ENCODE measurements at regions not wholly inside any gene's neighbourhood (a gene's known extent, or its start where the extent isn't known, plus 50 kb on each side); places are given as distances from the start of the nearest gene placed in this dataset.

GRCh38 chr3:194281766-194282165, 69.4 kb downstream of the CPN2 start:
- Histone ChIP-seq H3K4me2 (ENCODE audit: low read depth, low read length, poor library complexity, severe bottlenecking) (no peak overlapping the region), H3K9me2 (replicated peaks; ENCODE audit: low read depth, low read length) (no peaks in the 10 kb centered on the region), H3K9me3 (ENCODE audit: insufficient read depth, low read depth, low read length) (no peaks in the 10 kb centered on the region), H4K20me1 (ENCODE audit: insufficient read depth, low read length, poor library complexity, severe bottlenecking) (no peaks in the 10 kb centered on the region), H3F3A (ENCODE audit: low read depth) (no peaks in the 10 kb centered on the region), H3K79me2 (ENCODE audit: insufficient read depth, low read length) (no peaks in the 10 kb centered on the region), H3K9ac (ENCODE audit: low read depth, low read length, poor library complexity, severe bottlenecking) (no peak overlapping the region), H3K27me3 (ENCODE audit: insufficient read depth, low read length, poor library complexity, severe bottlenecking) (no peaks in the 10 kb centered on the region), H3K4me3 (ENCODE audit: low read length, poor library complexity, severe bottlenecking) (no peak overlapping the region), H3K4me1 (ENCODE audit: insufficient read depth, low read length, poor library complexity, severe bottlenecking) (peaks cover 15% of the 10 kb centered on the region), H2AFZ (ENCODE audit: low read length) (no peak overlapping the region), H3K36me3 (ENCODE audit: insufficient read depth, low read length) (no peaks in the 10 kb centered on the region)
- TF ChIP-seq EZH2phosphoT487 (IDR thresholded peaks at IDR 0.05; ENCODE audit: borderline replicate concordance) (no peak), CTCF (conservative IDR thresholded peaks at IDR 0.05; ENCODE audit: low read length) (no peak)

DNA sequence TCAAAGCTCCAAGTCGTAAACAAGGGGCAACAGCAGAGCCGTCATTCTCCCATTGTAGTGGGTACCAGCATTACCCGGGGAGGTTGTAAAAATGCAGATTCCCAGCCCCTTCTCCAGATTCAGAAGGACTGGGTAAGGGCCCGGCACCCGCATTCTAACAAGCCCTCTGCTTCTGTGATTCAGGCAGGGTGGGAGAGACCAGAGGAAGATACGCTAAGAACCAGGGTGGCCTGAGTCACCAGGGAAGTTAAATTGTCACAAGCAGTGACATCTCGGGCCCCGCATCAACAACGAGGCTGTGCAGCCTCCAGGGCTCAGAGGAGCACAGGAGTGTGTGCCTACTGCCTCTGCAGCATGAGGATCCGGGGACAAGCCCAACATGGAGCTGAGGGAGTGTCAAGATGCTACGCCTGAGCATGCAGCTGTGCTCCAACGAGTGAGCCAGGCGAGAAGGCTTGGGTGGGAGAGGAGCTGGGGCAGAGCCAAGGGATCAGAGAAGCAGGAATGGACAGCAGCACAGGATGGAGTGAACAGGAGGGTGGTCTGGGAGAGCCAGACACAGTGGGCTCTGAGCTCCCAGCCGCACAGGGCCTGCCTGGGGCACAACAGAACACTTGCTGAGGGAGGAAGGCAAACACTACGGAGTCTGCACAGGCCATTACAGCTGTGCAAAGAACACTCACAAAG, 68.5 kb downstream of the CPN2 start:
- H3K4me2 ChIP-seq (ENCODE audit: low read depth, low read length, poor library complexity, severe bottlenecking) = no peak overlapping the region
- no peaks in the 10 kb centered on the region for H3K9me2 ChIP-seq (replicated peaks; ENCODE audit: low read depth, low read length)
- no peak for TF ChIP-seq EZH2phosphoT487 (IDR thresholded peaks at IDR 0.05; ENCODE audit: borderline replicate concordance)
- no peak for TF ChIP-seq CTCF (conservative IDR thresholded peaks at IDR 0.05; ENCODE audit: low read length)
- H3K79me2 ChIP-seq (ENCODE audit: insufficient read depth, low read length) = no peaks in the 10 kb centered on the region
- H3K4me3 ChIP-seq (ENCODE audit: low read length, poor library complexity, severe bottlenecking) = no peak overlapping the region
- peaks cover 19% of the 10 kb centered on the region for H3K4me1 ChIP-seq (ENCODE audit: insufficient read depth, low read length, poor library complexity, severe bottlenecking)
- no peak overlapping the region for H2AFZ ChIP-seq (ENCODE audit: low read length)
- H3K9ac ChIP-seq (ENCODE audit: low read depth, low read length, poor library complexity, severe bottlenecking) = no peak overlapping the region
- H3K36me3 ChIP-seq (ENCODE audit: insufficient read depth, low read length) = no peaks in the 10 kb centered on the region
- no peaks in the 10 kb centered on the region for H3K9me3 ChIP-seq (ENCODE audit: insufficient read depth, low read depth, low read length)
- no peaks in the 10 kb centered on the region for H3F3A ChIP-seq (ENCODE audit: low read depth)
- H4K20me1 ChIP-seq (ENCODE audit: insufficient read depth, low read length, poor library complexity, severe bottlenecking) = no peaks in the 10 kb centered on the region
- no peaks in the 10 kb centered on the region for H3K27me3 ChIP-seq (ENCODE audit: insufficient read depth, low read length, poor library complexity, severe bottlenecking)

GRCh38 chr3:194283221-194284006, 67.7 kb downstream of the CPN2 start:
- H3F3A ChIP-seq (ENCODE audit: low read depth) = no peaks in the 10 kb centered on the region
- no peak overlapping the region for H3K4me2 ChIP-seq (ENCODE audit: low read depth, low read length, poor library complexity, severe bottlenecking)
- no peaks in the 10 kb centered on the region for H3K36me3 ChIP-seq (ENCODE audit: insufficient read depth, low read length)
- no peaks in the 10 kb centered on the region for H4K20me1 ChIP-seq (ENCODE audit: insufficient read depth, low read length, poor library complexity, severe bottlenecking)
- no peak overlapping the region for H3K9ac ChIP-seq (ENCODE audit: low read depth, low read length, poor library complexity, severe bottlenecking)
- no peaks in the 10 kb centered on the region for H3K9me2 ChIP-seq (replicated peaks; ENCODE audit: low read depth, low read length)
- H3K27me3 ChIP-seq (ENCODE audit: insufficient read depth, low read length, poor library complexity, severe bottlenecking) = no peaks in the 10 kb centered on the region
- H3K4me1 ChIP-seq (ENCODE audit: insufficient read depth, low read length, poor library complexity, severe bottlenecking) = peaks cover 12% of the 10 kb centered on the region
- no peak overlapping the region for H3K4me3 ChIP-seq (ENCODE audit: low read length, poor library complexity, severe bottlenecking)
- no peaks in the 10 kb centered on the region for H3K79me2 ChIP-seq (ENCODE audit: insufficient read depth, low read length)
- TF ChIP-seq EZH2phosphoT487 (IDR thresholded peaks at IDR 0.05; ENCODE audit: borderline replicate concordance) = no peak
- TF ChIP-seq CTCF (conservative IDR thresholded peaks at IDR 0.05; ENCODE audit: low read length) = no peak
- no peak overlapping the region for H2AFZ ChIP-seq (ENCODE audit: low read length)
- H3K9me3 ChIP-seq (ENCODE audit: insufficient read depth, low read depth, low read length) = no peaks in the 10 kb centered on the region

All from Loucy (cell line).